Fibroblast of skin of abdomen (primary cell): ENCODE measurements at regions not wholly inside any gene's neighbourhood (a gene's known extent, or its start where the extent isn't known, plus 50 kb on each side); places are given as distances from the start of the nearest gene placed in this dataset.
"Not testable (repeated sequence)": the region's sequence is repeated elsewhere in the genome, so short reads cannot be mapped to it uniquely, and the experiment has no call there.

Experiments
- DNase-seq: peaks from one replicate; pipeline ENCODE4 v3.0.0-alpha.2; 2013

DNA sequence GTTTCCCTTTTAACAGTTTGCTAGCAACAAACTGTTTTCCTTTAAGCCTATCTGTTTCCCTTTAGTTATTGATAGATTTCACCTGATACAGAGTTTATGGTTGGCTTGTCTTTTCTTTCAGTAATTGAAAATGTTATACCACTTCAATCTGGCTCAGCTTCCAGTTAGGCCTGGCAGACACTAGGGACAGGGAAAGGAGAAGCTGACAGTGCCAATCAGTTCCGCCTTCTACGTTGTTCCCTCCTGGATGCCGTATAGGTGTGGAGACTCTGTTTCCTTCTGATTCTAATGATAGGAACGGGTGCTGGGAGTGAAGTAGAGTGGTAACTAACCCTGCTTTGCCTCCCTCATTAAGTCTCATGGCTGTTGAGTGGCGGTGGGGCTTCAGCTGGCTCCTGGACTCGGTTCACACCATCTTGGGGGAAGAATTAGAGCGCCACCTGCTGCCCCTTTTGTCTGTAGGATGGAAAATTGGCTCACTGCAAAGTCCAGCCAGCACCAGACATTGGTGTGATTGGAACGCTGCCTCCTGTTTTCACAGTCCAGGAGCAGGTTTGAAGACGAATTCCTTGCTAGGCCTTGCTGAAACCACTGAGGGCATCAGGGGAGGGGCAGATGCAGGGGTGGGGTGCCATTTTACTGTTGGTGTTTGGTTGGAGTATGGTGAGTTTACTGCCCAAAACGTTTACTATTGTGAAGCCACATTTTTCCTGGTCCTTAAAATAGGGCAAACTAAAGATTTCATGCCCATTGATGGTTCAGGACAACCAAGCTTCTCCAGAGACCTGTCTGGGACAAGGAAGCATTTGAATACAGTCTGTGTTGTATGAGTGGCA, 1729.5 kb downstream of the GRIK2 start:
- peak; percentile 63 for DNase-seq

DNA sequence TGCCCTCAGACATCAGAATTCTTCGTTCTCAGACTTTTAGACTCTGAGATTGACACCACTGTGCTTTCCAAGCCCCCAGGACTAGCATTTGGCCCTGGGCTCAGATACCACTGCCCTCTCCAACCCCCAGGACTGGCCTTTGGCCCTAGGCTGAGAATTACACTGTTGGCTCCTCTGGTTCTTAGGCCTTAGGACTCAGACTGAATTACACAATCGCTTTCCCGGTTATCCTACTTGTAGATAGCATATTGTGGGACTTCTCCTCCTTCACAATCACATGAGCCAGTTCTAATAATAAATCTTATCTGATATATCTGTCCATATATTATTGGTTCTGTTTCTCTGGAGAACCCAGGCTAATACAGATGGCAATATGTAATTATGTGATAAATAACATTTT, 1725.5 kb downstream of the GRIK2 start:
- no peak for DNase-seq

DNA sequence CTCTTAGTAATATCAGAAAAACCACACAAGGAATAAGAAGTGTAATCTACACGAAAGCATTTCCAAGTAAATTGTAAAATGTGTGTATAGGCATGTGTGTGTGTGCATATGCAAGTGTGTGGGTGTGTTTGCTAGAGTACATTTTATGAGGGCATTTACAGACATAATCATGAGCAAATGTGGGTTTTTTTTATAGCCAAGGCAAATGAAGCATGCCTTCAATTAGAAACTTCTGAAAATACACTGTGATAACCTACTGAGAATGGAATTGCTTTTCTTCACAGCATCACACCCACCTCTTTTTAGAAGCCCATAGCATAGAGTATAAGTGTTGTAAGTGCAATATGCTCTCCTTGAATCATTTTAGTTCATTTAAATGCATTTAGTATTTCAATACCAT, 1721.1 kb downstream of the GRIK2 start:
- DNase-seq, result no peak

DNA sequence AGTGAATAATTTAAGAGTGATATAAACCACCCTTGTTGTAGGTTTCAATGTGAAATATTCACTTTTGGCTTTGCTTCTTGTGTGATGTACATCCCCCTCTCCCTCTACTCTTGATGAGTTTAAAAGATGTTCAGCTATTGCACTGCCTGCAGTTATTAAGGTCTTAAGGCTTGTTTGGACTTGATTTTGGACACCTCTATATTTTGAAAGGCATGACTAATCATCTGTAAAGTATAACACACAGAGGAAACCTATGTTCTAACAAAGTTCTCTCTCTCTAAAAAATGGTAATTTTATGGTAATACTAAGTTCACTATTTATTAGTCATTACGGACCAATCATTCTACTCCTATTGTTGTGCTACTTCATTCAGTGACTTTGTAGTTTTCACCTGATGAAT, 1719.9 kb downstream of the GRIK2 start:
- no peak for DNase-seq

DNA sequence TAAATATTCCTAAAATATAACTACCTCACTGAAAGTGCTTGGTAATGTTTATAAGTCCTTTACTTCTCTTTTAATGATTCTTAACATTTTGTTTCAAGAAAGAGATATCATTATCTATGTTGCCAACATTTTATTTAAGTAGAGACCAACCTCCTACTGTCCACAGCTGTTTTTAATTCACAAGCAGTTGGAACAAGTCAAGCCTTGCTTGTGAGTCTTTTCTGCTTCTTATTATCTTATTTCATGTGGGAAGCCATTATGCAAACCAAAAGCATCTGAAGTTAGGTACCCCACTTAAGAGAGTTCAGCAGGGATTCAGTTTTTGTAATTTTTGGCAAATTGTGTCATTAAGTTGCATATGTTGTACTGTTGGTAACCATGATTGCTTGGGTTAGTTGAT, 1714.5 kb downstream of the GRIK2 start:
- DNase-seq, result no peak

DNA sequence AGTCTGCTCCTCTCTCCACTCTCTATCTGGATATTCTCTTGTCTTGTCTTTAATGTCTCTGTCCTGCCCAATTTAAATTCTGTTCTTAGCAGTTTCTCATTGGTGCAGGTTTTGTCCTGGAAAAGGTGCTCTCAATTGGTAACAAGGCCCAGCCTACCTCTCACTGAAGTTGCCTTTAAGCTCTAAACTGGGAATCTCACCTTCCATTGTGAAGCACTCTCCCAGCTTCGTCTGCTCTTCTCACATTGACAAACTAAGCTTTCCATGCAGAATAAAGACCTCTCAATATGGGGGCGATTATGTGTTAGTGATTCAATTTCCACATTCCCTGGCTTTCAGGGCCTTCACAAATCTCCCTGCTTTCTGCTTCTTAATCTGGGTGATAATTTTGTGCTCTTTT, 1712.2 kb downstream of the GRIK2 start:
- no peak for DNase-seq

DNA sequence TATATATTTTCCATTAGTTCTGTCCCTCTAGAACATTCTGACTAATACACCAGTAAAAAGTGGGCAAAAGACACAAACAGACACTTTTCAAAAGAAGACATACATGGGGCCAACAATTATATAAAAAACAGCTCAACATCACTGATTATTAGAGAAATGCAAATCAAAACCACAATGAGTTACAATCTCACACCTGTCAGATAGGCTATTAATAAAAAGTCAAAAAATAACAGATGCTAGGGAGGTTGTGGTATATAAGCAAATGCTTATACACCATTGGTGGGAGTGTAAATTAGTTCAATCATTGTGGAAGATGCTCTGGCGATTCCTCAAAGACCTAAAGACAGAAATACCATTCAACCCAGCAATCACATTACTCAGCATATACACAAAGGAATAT, 1707.8 kb downstream of the GRIK2 start:
- DNase-seq, result no peak

DNA sequence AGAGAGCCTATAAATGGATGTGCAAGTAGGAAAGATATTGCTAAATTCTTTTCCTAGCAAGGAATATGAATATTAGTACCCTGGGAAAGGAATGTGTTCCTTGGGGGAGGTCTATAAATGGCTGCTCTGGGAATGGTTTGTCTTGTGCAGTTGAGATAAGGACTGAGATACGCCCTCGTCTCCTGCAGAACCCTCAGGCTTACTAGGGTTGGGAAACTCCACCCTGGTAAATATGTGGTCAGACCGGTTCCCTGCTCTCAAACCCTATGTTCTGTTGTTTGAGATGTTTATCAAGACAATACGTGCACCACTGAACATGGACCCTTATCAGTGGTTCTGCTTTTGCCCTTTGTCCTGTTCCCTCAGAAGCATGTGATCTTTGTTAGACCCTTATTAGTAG, 1698.9 kb downstream of the GRIK2 start:
- not testable (repeated sequence) for DNase-seq

DNA sequence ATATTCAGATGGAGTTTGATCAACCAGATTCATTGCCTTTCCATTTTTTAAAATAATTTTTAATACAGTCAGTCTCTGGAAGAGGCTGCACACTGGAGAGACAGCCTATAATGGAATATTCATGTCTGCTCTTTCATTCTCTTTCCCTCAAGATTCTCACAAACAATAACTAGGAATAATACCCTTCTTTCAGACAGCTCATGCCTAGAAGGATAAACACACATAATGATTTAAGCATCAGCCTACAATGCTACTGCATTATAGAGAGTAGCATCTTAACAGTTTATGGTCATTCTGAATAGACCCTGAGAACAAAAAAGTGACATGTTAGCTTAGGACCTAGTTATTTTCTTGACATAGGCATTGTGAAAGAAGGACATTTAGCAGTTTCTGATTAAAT, 1692.3 kb downstream of the GRIK2 start:
- DNase-seq, result no peak

DNA sequence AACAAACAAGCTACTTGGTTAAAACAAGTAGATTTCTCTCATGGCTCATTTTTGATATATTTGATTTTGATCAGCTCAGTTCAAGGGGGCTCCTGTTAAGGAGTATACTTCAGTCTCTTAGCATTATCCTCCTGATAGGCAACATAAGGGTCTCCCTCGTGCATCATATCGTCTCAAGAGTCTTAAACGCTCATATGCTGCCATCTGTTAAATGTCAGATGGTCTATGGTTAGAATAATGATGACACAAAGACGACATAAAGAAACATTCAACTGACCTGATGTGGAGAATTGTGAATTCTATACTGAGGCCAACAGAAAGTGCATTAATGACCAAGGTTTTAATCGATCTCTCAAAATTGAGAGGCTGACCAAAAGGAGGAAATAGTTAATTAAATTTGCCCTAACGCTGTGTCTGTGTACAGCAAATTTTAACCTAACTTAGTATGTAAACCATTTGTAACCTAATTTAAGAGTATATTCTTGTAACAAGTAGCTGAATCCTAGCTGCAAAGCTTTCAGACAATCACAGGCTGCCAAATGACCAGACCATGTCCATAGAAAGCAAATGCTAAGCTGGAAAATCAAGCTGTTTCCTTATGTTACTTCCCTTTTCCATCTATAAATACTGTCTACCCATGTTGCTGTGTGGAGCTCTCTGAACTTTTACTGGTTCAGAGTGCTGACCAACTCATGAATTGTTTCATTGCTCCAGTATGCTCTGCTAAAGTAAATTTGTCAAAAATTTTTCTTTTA, 1688.5 kb downstream of the GRIK2 start:
- DNase-seq, result no peak

DNA sequence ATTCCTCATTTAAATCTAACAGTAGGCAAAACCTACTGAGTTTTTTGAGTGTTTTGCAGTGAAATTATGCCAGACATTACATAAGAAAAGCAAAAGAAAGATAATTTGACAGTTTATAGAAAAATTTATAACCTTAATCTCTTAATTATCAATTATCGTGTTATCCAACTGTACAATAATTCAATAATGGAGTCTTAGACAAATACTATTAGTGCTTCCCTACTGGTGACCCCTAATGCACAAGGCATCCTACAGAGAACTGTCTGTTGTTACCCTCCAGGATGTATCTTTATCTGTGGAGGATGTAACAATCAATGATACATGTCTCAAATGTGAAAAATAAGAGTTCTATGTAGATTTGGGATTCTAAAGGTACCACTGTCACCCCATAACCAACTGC, 1687.6 kb downstream of the GRIK2 start:
- DNase-seq, result no peak

DNA sequence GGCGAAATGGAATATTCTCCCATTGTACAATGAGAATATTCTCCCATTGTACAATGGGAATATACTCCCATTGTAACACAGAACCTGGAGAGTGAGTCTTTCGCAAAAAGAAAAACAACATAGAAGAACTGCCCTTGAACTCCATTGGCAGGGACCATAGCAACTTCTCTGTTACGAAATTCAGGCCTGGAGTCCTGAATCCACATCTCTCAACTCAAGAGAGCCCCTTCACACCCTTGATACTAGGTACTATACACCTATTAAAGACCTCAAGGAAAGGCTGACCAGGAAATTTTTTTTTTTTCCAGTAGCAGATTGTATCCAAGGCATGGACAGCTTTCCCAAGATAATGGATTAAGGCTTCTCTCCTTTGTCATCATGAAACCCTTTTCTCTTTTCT, 1687.0 kb downstream of the GRIK2 start:
- DNase-seq, result no peak

DNA sequence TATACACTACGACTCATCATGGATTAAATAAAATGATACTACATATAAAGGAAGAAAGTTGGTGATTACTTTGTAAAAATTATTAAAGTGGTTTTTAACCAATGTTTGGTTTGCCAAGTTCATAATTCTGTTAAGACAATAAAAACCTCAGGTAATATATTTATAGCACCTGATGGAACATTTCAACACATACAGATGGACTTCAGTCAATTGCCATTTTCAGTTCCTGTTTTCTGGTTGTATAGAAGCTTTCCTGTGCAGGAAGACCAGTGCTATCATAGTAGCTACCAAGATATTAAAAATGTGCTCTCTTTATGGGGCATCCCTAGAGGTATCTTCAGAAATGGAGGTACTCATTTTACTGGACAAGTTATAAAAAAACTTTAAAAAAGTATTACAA, 1686.4 kb downstream of the GRIK2 start:
- no peak for DNase-seq

DNA sequence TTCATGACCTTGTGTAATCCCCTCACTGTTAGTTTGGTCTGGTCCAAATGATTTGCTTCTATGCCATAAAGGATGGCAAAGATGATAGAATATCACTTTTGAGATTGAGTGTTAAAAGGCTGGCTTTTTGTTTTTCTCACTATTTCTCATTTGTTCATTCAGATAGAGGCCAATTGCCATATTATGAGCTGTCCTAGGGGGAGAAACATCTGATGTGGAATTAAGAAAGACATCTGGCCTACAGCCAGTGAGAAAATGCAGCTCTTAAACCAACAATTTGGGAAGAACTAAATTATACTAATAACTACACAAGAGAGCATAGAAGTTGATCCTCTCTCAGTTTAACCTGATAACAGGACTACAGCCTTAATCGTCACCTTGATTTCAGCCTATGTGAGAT, 1668.6 kb downstream of the GRIK2 start:
- DNase-seq, result no peak

DNA sequence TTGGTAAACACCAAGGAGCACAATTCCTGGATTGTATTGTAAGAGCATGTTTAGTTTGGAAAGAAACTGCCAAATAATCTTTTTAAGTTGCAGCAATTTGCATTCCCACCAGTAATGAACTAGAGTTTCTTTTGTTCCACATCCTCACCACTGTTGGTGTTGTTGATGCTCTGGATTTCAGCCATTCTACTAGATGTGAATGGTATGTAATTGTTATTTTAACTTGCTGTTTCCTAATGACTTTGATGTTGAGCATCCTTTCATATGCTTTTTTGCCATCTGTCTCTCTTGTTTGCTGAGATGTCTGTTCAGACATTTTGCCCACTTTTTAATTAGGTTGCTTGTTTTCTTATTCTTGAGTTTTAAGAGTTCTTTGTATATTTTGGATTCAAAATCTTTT, 1654.1 kb downstream of the GRIK2 start:
- no peak for DNase-seq

DNA sequence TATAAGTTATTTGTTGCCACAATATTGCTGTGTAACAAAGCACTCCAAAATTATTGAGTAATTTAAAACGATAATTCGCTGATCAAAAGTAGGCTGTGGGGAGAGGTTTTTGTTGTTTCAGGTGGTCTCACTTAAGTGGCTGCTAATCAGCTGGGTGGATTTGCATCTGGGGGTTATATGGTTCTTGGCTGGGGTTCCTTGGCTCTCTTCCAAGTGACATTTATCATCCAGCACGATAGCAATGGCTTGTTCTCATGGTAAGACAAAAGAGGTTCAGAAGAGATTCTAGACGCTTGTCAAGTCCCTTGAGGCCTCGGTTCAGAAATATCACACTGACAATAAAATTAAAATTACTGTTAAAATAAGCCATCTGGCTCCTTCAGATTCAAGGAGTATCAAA, 1648.8 kb downstream of the GRIK2 start:
- no peak for DNase-seq

DNA sequence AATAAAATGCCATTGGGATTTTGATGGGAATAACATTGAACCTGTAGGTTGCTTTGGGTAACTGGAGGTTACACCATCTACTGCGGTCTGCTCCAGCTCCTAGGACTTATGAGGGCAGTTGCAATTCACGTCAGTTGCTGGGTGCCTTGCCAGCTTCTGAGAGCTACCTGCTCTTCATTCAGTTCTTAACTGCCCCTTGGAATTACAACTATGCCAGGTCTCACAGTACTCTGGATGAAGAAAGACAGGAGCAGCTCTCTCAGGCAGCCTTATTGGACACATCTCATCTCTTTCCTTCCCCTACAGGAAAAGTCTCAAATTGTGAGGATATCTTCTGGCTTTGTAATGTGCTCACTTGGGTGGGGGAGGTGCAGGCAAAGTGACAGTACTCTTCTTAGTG, 1643.3 kb downstream of the GRIK2 start:
- DNase-seq, result no peak

DNA sequence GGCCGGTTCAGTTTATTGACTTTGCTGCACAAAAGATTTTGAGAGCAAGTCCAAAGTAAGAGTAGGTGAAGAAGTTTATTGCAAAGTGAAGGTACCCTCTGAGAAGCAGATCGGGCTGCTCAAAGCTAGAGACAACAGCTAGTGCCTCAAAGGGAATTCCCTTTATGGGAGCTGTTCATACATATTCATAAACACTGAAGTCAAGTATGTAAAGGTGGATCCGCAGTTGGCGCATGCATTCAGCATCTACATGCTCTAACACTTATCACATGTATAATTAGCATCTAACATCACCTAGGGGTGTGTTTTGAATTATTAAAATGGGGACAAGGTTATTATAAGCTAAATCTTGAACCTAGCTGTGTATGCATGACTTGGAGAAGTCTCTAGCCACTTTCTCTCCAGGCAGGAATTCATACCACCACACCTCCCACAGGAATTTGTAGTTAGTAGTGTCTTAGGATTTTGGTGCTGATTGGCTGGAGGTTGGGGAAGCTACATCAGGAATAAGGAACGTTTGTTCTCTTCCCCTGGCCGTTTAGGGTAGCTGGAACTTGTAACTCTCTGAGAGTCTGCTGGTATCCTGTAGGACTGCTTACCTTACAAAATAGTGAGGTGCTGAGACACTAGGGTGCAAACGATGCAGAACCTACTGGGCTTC, 1633.9 kb downstream of the GRIK2 start:
- no peak for DNase-seq

DNA sequence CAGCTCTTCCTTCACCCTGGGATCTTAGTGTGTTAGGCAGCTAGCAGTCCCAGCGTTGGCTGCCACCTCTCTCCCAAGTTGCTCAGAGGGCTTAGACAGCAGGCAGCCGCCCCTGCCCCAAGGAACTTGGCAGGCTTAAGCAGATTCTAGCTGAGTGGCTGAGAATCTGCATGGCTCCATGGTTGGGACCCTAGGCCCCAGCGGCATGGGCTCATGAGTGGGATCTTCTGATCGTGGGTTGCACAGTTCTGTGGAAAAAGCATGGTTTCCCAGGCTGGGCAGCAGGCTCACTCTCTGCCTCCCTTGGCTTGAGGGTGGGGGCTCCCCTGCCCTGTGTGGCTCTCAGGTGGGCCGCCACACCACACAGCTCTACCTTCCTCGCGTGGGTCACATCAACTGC, 1624.9 kb downstream of the GRIK2 start:
- no peak for DNase-seq

DNA sequence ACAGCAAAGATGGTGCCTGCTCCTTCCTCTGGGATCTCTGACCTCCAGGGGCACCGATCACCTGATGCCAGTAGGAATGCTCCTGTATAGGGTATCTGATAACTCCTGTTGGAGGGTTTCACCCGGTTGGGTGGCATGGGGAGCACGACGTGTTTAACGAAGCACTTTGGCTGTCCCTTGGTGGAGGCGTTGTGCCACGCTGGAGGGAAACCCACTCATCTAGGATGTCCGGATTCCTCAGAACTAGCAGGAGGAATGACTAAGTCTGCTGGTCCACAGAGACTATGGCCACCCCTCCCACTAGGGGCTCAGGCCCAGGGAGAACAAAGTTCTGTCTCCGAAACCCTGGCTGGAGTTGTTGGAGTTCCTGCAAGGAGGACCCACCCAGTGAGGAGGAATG, 1624.4 kb downstream of the GRIK2 start:
- no peak for DNase-seq

DNA sequence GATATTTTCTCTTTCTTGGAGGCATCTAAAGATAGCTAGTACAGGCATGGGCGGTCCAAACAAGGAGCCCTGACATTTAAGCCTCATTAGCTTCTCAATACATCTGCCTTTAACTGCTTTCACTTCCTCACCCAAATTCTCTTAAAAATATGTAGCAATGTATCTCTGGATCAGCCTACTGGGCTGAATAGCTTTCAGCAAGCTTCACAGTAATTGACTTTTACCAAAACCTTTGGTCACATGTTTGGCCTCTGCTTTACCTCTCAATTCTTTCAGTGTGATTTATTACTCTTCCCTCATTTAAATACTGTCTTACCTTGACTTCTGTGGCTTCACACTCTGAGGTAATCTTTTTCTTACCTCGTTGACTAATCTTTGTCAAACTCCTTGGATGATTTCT, 1618.1 kb downstream of the GRIK2 start:
- no peak for DNase-seq

DNA sequence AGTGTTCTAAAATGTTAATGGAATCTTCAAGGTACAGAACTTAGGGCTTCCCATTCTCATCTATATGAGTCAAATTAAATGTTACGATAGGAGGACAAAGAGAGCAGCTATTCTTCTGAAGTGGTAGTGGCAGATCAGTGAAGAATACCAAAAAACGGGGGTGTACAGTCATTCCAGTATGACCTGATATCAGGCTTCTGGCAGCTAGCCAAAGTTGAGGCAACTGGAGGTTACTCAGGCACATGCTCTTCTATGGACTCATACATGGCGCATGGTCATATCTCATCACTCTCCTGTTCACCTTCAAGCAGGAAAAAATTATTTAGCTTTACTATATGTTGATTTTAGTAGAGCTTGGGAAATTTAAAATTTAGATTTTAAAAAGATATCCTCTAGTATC, 1608.8 kb downstream of the GRIK2 start:
- DNase-seq, result no peak

DNA sequence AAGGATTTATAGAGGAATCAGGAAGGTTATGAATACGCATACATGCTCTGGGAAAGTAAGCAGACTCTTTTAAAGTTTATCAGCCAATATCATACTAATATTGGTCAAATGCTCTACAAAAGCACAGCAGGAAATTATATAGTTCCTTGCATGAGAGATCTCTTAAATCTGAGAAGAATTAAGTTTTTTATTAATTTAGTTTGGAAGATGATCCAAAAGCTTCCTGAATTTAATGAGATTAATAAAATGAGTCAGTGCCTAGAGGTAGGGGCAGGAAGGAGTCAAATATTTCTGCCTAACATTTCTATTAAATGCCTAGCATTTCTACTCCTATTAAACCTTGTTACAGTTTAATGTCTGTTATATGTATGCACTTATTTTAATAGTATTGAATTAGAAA, 1608.2 kb downstream of the GRIK2 start:
- no peak for DNase-seq

DNA sequence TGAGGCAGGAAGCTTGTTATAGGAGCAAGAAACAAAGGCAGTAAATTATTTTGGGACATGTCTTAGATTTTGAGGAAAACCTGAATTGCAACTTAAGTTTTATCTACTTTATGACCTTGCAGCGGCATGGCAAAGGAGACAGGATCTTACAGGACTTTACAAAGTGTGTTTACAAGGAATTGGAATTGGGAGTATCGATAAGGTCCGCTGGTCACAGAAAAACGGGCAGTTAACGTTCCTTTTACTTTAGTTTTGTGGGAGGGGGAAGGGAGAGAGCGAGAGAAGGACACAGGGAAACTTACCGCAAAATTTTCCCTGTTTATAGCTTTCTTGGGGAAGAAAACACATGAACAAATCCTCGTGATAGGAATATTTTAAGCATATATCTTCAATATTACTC, 1607.2 kb downstream of the GRIK2 start:
- DNase-seq, result no peak
